ENCODE measurements at regions not wholly inside any gene's neighbourhood (a gene's known extent, or its start where the extent isn't known, plus 50 kb on each side); places are given as distances from the start of the nearest gene placed in this dataset.
"Not testable (repeated sequence)": the region's sequence is repeated elsewhere in the genome, so short reads cannot be mapped to it uniquely, and the experiment has no call there.

- TF ChIP-seq POLR2A (IDR thresholded peaks at IDR 0.05; ENCODE audit: low read depth, low read length) (no peak), TAF1 (IDR thresholded peaks at IDR 0.05; ENCODE audit: borderline replicate concordance, low read depth, low read length) (no peak), POLR2AphosphoS5 (IDR thresholded peaks at IDR 0.05; ENCODE audit: low read depth, low read length) (no peak)
- FAIRE-seq = no peak
- DNase-seq (ENCODE audit: insufficient read length) = no peak
These were observed 145.8 kb upstream of the NECTIN3 start for GRCh38 chr3:110925798-110926197.

- TF ChIP-seq TAF1 (IDR thresholded peaks at IDR 0.05; ENCODE audit: borderline replicate concordance, low read depth, low read length) = no peak
- no peak for TF ChIP-seq POLR2AphosphoS5 (IDR thresholded peaks at IDR 0.05; ENCODE audit: low read depth, low read length)
- no peak for TF ChIP-seq POLR2A (IDR thresholded peaks at IDR 0.05; ENCODE audit: low read depth, low read length)
- no peak for FAIRE-seq
- no peak for DNase-seq (ENCODE audit: insufficient read length)
These were observed 143.5 kb upstream of the NECTIN3 start for GRCh38 chr3:110928016-110928662.

- TF ChIP-seq POLR2A (IDR thresholded peaks at IDR 0.05; ENCODE audit: low read depth, low read length) (no peak), TAF1 (IDR thresholded peaks at IDR 0.05; ENCODE audit: borderline replicate concordance, low read depth, low read length) (no peak), POLR2AphosphoS5 (IDR thresholded peaks at IDR 0.05; ENCODE audit: low read depth, low read length) (no peak)
- FAIRE-seq (no peak), DNase-seq (ENCODE audit: insufficient read length) (no peak)
These were observed 141.8 kb upstream of the NECTIN3 start for GRCh38 chr3:110929816-110930215.

DNA sequence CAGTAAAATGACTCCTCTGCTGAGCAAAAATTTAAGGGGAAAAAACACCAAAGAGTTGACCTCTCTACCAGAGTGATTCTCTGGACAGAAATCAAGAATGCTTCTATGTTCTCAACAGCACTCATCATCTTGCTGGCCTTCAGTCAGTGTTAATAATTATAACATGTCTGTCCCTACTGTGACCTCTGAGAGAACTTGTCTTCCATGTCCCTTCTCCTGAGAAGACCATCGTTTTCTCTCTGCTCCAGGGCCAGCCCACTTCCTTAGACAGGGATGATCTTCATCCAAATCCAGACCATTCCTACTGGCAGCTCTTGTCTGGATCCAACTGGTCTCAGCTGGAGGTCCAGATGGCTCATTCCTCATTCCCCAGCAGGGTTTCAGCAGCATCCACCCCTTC lies 139.0 kb upstream of the NECTIN3 start:
- no peak for FAIRE-seq
- DNase-seq (ENCODE audit: insufficient read length) = no peak
- TF ChIP-seq POLR2A (IDR thresholded peaks at IDR 0.05; ENCODE audit: low read depth, low read length) (no peak), POLR2AphosphoS5 (IDR thresholded peaks at IDR 0.05; ENCODE audit: low read depth, low read length) (no peak), TAF1 (IDR thresholded peaks at IDR 0.05; ENCODE audit: borderline replicate concordance, low read depth, low read length) (no peak)

DNA sequence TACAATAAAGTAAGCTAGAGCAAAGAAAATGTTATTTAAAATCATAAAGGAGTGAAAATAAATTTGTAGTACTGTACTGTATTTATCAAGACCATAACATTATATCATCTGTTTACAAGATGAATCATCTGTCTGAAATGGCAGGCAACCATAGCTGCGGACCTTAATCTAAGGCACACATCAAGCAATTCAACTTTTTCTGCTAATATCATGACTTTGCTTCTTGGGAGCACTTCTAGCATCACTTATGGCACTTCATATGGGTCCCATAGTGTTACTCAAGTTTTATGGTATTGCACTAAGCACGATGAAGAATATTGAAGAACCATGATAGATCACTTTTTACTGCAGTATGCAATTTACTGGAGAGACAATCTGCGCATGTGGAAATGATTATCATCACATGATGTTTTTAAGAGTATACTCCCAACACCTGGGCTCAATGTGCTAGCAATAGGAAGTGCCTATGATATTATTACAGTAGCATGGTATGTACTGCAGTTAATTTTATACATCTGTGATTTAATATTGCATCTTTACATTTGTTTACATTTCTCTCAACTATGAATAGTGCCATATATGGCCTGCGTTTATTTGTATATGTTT lies 137.7 kb upstream of the NECTIN3 start:
- TF ChIP-seq POLR2A (IDR thresholded peaks at IDR 0.05; ENCODE audit: low read depth, low read length) (no peak), POLR2AphosphoS5 (IDR thresholded peaks at IDR 0.05; ENCODE audit: low read depth, low read length) (no peak), TAF1 (IDR thresholded peaks at IDR 0.05; ENCODE audit: borderline replicate concordance, low read depth, low read length) (no peak)
- DNase-seq (ENCODE audit: insufficient read length) = no peak
- no peak for FAIRE-seq

DNA sequence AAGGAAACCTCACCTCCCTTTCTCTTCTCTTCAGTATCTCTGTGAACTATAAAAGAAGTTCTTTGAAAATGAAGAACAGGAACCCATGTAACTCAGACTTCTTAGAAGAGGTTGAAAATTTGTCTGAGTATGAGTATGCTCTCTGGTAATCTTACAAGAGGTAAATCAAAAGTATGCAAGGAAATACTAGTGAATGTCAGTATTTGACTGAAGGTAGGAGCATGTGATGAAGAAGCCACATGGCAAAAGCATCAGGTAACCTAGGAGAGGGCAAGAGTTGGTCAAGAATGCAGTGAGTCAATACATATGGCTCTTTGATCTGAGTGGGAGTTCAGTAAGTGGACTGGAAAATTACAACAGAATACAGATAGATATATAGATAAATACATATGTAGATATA lies 133.0 kb upstream of the NECTIN3 start:
- DNase-seq (ENCODE audit: insufficient read length) (no peak), FAIRE-seq (no peak)
- TF ChIP-seq POLR2AphosphoS5 (IDR thresholded peaks at IDR 0.05; ENCODE audit: low read depth, low read length) (no peak), POLR2A (IDR thresholded peaks at IDR 0.05; ENCODE audit: low read depth, low read length) (no peak), TAF1 (IDR thresholded peaks at IDR 0.05; ENCODE audit: borderline replicate concordance, low read depth, low read length) (no peak)

- no peak for TF ChIP-seq TAF1 (IDR thresholded peaks at IDR 0.05; ENCODE audit: borderline replicate concordance, low read depth, low read length)
- TF ChIP-seq POLR2A (IDR thresholded peaks at IDR 0.05; ENCODE audit: low read depth, low read length) = no peak
- TF ChIP-seq POLR2AphosphoS5 (IDR thresholded peaks at IDR 0.05; ENCODE audit: low read depth, low read length) = no peak
- DNase-seq (ENCODE audit: insufficient read length) = no peak
- FAIRE-seq = no peak
These were observed 131.6 kb upstream of the NECTIN3 start for GRCh38 chr3:110940055-110940454.

GRCh38 chr3:110944782-110945181 lies 126.8 kb upstream of the NECTIN3 start:
- TF ChIP-seq TAF1 (IDR thresholded peaks at IDR 0.05; ENCODE audit: borderline replicate concordance, low read depth, low read length) = no peak
- no peak for TF ChIP-seq POLR2A (IDR thresholded peaks at IDR 0.05; ENCODE audit: low read depth, low read length)
- TF ChIP-seq POLR2AphosphoS5 (IDR thresholded peaks at IDR 0.05; ENCODE audit: low read depth, low read length) = no peak
- DNase-seq (ENCODE audit: insufficient read length) (no peak), FAIRE-seq (no peak)

DNA sequence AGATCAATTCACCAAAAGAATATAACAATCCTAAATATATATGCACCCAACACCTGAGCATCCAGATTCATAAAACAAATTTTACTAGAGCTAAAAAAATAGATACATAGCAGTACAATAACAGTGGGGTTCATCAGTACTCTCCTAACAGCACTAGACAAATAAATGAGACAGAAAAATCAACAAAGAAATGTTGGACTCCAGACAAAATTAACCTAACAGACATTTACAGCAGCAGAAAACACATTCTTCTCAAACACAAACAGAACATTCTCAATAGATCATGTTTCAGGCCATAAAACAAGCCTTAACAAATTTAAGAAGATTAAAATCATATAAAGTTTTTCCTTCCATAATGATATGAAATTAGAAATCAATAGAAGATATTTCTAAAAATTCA lies 124.8 kb upstream of the NECTIN3 start:
- FAIRE-seq (no peak), DNase-seq (ENCODE audit: insufficient read length) (no peak)
- no peak for TF ChIP-seq POLR2A (IDR thresholded peaks at IDR 0.05; ENCODE audit: low read depth, low read length)
- no peak for TF ChIP-seq POLR2AphosphoS5 (IDR thresholded peaks at IDR 0.05; ENCODE audit: low read depth, low read length)
- TF ChIP-seq TAF1 (IDR thresholded peaks at IDR 0.05; ENCODE audit: borderline replicate concordance, low read depth, low read length) = no peak

GRCh38 chr3:110949194-110949593 lies 122.4 kb upstream of the NECTIN3 start:
- not testable (repeated sequence) for DNase-seq (ENCODE audit: insufficient read length); FAIRE-seq

DNA sequence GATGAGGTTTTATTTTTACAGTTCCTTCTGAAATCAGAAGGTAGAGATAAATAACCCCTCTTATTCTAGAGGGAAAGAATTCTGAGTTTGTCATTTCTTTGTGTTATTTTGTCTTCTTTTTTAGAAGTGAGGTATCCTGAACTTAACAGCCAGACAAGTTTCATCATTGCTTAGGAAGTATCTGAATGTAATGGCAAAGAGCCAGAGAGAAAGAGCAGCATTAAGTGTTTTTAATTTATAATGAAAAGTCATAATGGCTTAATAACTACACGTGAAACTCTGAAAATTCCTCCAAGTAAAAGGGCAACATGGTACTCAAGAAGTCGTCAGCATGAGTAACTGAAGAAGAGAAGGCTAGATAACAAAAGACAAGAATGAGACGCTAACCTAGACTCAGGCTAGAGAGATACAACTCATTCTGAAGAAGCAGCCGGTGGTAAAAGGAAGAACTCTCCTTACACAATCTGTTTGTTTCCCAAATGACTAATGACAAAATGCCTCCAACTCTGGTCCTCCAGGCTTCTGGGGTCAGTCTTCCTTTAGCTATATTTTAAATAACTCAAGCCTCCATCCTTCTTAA lies 116.2 kb upstream of the NECTIN3 start:
- TF ChIP-seq POLR2AphosphoS5 (IDR thresholded peaks at IDR 0.05; ENCODE audit: low read depth, low read length) (no peak), TAF1 (IDR thresholded peaks at IDR 0.05; ENCODE audit: borderline replicate concordance, low read depth, low read length) (no peak), POLR2A (IDR thresholded peaks at IDR 0.05; ENCODE audit: low read depth, low read length) (no peak)
- DNase-seq (ENCODE audit: insufficient read length) (no peak), FAIRE-seq (no peak)

GRCh38 chr3:110956081-110956480 lies 115.5 kb upstream of the NECTIN3 start:
- FAIRE-seq (no peak), DNase-seq (ENCODE audit: insufficient read length) (no peak)
- TF ChIP-seq POLR2A (IDR thresholded peaks at IDR 0.05; ENCODE audit: low read depth, low read length) = no peak
- no peak for TF ChIP-seq POLR2AphosphoS5 (IDR thresholded peaks at IDR 0.05; ENCODE audit: low read depth, low read length)
- TF ChIP-seq TAF1 (IDR thresholded peaks at IDR 0.05; ENCODE audit: borderline replicate concordance, low read depth, low read length) = no peak

Measured in GM12892 (cell line).